ENCODE measurements at regions not wholly inside any gene's neighbourhood (a gene's known extent, or its start where the extent isn't known, plus 50 kb on each side); places are given as distances from the start of the nearest gene placed in this dataset.

DNA sequence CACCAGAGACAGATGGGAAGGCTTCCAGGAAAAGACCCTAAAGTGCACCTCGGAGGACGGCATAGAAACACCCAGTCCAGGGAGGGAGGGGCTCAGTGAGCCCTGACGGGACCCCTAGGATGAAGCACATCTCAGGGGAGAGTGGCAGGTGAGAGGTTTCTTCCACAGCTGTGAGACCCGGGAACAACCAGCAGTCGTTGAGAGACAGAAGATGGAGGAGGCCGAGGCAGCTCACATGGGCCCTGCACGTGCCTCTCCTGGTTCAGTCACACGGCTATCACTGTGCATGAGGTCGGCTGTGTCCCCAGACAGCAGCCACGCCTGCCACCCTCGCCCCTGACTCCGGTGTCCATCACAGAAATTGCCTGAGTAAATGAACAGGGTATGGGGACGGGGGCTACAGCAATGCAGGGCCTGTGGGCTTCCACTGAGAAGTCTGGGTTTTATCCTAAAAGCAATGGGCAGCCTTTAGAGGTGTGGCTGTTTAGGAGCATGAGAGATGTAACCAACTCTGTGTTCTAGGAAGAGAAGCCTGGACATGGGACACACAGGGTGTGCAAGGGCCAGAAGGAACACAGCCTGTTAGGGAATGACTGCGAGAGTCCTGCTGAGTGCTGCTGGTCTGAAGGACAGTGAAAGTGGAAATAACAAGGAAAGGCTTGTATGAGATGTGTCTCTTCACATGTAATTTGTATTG is 102.0 kb downstream of the TMEM18 start:
- TF ChIP-seq, protein P1, sequence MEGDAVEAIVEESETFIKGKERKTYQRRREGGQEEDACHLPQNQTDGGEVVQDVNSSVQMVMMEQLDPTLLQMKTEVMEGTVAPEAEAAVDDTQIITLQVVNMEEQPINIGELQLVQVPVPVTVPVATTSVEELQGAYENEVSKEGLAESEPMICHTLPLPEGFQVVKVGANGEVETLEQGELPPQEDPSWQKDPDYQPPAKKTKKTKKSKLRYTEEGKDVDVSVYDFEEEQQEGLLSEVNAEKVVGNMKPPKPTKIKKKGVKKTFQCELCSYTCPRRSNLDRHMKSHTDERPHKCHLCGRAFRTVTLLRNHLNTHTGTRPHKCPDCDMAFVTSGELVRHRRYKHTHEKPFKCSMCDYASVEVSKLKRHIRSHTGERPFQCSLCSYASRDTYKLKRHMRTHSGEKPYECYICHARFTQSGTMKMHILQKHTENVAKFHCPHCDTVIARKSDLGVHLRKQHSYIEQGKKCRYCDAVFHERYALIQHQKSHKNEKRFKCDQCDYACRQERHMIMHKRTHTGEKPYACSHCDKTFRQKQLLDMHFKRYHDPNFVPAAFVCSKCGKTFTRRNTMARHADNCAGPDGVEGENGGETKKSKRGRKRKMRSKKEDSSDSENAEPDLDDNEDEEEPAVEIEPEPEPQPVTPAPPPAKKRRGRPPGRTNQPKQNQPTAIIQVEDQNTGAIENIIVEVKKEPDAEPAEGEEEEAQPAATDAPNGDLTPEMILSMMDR (IDR thresholded peaks at IDR 0.05 in 8 of 11, conservative IDR thresholded peaks at IDR 0.05 in 3 of 11), result no peak
- TF ChIP-seq POLR2AphosphoS5 (IDR thresholded peaks at IDR 0.05), result no peak
- TF ChIP-seq POLR2A (IDR thresholded peaks at IDR 0.05), result no peak

All from spleen (tissue), 7 donors.